PC-9 (cell line): ENCODE measurements at regions not wholly inside any gene's neighbourhood (a gene's known extent, or its start where the extent isn't known, plus 50 kb on each side); places are given as distances from the start of the nearest gene placed in this dataset.

Experiments used
- BruUV-seq: library from RNA; stranded (reverse); fragments of 400-500 nt; replicated peaks from 2 replicates; lab custom pipeline; 2021; lab: Mats Ljungman, UMichigan
- CTCF ChIA-PET: fragments of 300-600 bp; sonication (Branson Sonifier 250); formaldehyde crosslinking; loops from one replicate; lab custom pipeline; 2022; ENCODE audit warnings: antibody characterized with exemption; lab: Charles Lee
- POLR2A ChIA-PET: fragments of 300-600 bp; sonication (Branson Sonifier 250); formaldehyde crosslinking; loops from one replicate; lab custom pipeline; 2022; ENCODE audit warnings: antibody characterized with exemption; ENCODE audit not compliant: unreplicated experiment; lab: Charles Lee
- DNase-seq, 2 experiments: peaks; one replicate each; pipeline versions ENCODE4 v3.0.0 to v3.0.0-alpha.2; 2015 to 2022; ENCODE audit warnings: mixed read lengths in 1 of 2
- H2AFZ ChIP-seq: fragments of 200-600 bp; sonication (generic); 2 replicates; pipeline ENCODE4 v1.8.1; 2017; ENCODE audit warnings: antibody characterized with exemption
- H3F3A ChIP-seq: fragments of 200-600 bp; sonication (generic); 2 replicates; pipeline ENCODE4 v1.8.1; 2017; ENCODE audit warnings: antibody characterized with exemption, mild to moderate bottlenecking, low read depth; ENCODE audit not compliant: insufficient read depth
- H3K27ac ChIP-seq: fragments of 200-600 bp; sonication (generic); 2 replicates; pipeline ENCODE4 v1.6.1; 2016; ENCODE audit warnings: mixed run types
- H3K27me3 ChIP-seq: fragments of 200-600 bp; sonication (generic); 2 replicates; pipeline ENCODE4 v1.6.1; 2016; ENCODE audit warnings: low read depth, mixed run types; ENCODE audit not compliant: insufficient read depth
- H3K36me3 ChIP-seq: fragments of 200-600 bp; sonication (generic); 2 replicates; pipeline ENCODE4 v1.6.1; 2016; ENCODE audit warnings: low read depth, mixed run types
- H3K4me1 ChIP-seq: fragments of 200-600 bp; sonication (generic); replicated peaks from 2 replicates; pipeline ENCODE4 v1.6.1; 2016; ENCODE audit warnings: mixed run types; ENCODE audit not compliant: insufficient read depth
- H3K4me2 ChIP-seq: fragments of 200-600 bp; sonication (generic); 2 replicates; pipeline ENCODE4 v1.6.1; 2017; ENCODE audit warnings: mixed run types
- H3K4me3 ChIP-seq: fragments of 200-600 bp; sonication (generic); 2 replicates; pipeline ENCODE4 v1.6.1; 2016; ENCODE audit warnings: mixed run types
- H3K79me2 ChIP-seq: fragments of 200-600 bp; sonication (generic); 2 replicates; pipeline ENCODE4 v1.6.1; 2017; ENCODE audit warnings: low read depth, mixed run types
- H3K9me2 ChIP-seq: fragments of 200-600 bp; sonication (generic); 2 replicates; pipeline ENCODE4 v1.8.1; 2017; ENCODE audit warnings: mild to moderate bottlenecking; ENCODE audit not compliant: insufficient read depth
- H3K9me3 ChIP-seq: fragments of 200-600 bp; sonication (generic); 2 replicates; pipeline ENCODE4 v1.8.1; 2016; ENCODE audit warnings: low read depth; ENCODE audit not compliant: insufficient read depth
- H4K20me1 ChIP-seq: fragments of 200-600 bp; sonication (generic); 2 replicates; pipeline ENCODE4 v1.8.1; 2017; ENCODE audit not compliant: insufficient read depth
- EZH2 ChIP-seq: fragments of 200-600 bp; sonication (generic); IDR thresholded peaks from 2 replicates; pipeline ENCODE4 v1.8.0; 2017; ENCODE audit warnings: antibody characterized with exemption, low read depth
- intact Hi-C: fragments of 100-400 bp; cut with micrococcal nuclease; formaldehyde crosslinking; loops from one replicate; pipeline ENCODE4 v1.10.0; 2022; ENCODE audit not compliant: unreplicated experiment
- TF ChIP-seq, protein P1 (sequence below): fragments of 200-600 bp; sonication (generic); conservative IDR thresholded peaks from 2 replicates; pipeline ENCODE4 v1.6.1; 2017; ENCODE audit warnings: mixed run types, antibody characterized with exemption, mild to moderate bottlenecking, moderate library complexity

DNA sequence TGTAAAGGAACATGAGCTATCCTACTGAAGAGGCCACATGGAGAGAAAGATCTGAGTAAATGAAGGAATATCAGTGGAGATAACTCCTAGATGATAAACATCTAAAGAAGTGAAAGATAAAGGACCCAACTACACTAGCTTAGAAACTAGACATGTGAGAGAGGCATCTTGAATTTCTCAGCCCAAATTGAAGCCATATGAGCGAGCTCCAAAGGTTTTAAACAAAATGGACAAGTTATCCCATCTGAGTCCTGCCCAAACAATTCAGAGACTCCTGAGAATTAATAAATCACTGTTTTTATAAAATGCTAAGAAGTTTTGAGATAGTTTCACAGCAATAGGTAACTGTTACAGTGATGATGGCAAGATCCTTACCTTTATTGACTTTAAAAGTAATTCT lies 438.9 kb downstream of the NAV3 start:
- Histone ChIP-seq H3F3A (no peaks in the 10 kb centered on the region), H3K79me2 (no peaks in the 10 kb centered on the region), H3K9me3 (no peaks in the 10 kb centered on the region), H4K20me1 (no peaks in the 10 kb centered on the region), H3K9me2 (peaks cover 5% of the 10 kb centered on the region; the same call in 1 of the 2 replicates), H3K27ac (no peak overlapping the region), H2AFZ (no peak overlapping the region), H3K27me3 (no peaks in the 10 kb centered on the region), H3K4me2 (no peak overlapping the region), H3K4me1 (no peaks in the 10 kb centered on the region), H3K36me3 (no peaks in the 10 kb centered on the region), H3K4me3 (no peak overlapping the region)
- no peak for TF ChIP-seq EZH2
- TF ChIP-seq, protein P1, sequence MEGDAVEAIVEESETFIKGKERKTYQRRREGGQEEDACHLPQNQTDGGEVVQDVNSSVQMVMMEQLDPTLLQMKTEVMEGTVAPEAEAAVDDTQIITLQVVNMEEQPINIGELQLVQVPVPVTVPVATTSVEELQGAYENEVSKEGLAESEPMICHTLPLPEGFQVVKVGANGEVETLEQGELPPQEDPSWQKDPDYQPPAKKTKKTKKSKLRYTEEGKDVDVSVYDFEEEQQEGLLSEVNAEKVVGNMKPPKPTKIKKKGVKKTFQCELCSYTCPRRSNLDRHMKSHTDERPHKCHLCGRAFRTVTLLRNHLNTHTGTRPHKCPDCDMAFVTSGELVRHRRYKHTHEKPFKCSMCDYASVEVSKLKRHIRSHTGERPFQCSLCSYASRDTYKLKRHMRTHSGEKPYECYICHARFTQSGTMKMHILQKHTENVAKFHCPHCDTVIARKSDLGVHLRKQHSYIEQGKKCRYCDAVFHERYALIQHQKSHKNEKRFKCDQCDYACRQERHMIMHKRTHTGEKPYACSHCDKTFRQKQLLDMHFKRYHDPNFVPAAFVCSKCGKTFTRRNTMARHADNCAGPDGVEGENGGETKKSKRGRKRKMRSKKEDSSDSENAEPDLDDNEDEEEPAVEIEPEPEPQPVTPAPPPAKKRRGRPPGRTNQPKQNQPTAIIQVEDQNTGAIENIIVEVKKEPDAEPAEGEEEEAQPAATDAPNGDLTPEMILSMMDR: no peak
- POLR2A ChIA-PET: no interaction called here
- intact Hi-C loops: no loop called here
- DNase-seq: no peak
- no TSS peak for BruUV-seq
- CTCF ChIA-PET: no interaction called here

DNA sequence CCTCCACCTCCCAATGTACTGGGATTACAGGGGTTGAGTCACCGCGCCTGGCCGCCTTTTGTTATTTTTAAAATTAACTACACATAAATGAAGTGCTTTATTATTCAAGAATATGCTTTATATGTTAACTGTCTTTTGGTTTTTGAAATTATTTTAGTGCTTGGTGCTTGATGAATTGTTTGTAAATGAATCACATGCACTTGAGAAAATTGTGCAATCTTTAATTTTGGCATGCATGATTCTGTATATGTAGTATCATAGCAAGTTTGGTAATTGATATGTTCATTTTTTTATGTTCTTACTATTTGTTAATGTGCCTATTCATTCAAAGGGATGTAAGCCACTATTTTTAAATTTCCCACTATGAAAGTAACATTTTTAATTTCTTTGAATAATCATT lies 440.9 kb downstream of the NAV3 start:
- intact Hi-C loops: no loop called here
- Histone ChIP-seq H3K4me2 (no peak overlapping the region), H3K79me2 (no peaks in the 10 kb centered on the region), H3K9me3 (no peaks in the 10 kb centered on the region), H3F3A (no peaks in the 10 kb centered on the region), H3K27me3 (no peaks in the 10 kb centered on the region), H3K36me3 (no peaks in the 10 kb centered on the region), H3K9me2 (peaks cover 5% of the 10 kb centered on the region; the same call in 1 of the 2 replicates), H2AFZ (no peak overlapping the region), H3K27ac (no peak overlapping the region), H3K4me1 (no peaks in the 10 kb centered on the region), H3K4me3 (no peak overlapping the region), H4K20me1 (no peaks in the 10 kb centered on the region)
- POLR2A ChIA-PET: no interaction called here
- no peak for TF ChIP-seq EZH2
- TF ChIP-seq, protein P1: no peak
- BruUV-seq: no TSS peak
- DNase-seq: no peak
- CTCF ChIA-PET: no interaction called here

DNA sequence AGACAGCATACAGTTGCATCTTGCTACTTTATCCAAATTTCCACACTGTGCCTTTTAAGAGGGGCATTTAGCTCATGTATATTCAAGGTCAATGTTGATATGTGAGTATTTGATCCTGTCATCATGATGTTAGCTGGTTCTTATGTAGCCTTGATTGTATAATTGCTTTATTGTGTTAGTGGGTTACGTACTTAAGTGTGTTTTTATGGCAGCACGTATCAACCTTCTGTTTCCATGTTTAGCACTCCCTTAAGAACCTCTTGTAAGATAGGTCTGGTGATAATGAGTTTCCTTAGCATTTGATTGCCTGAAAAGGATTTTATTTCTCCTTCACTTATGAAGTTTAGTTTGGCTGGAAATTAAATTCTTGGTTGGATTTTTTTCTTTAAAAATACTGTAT lies 445.2 kb downstream of the NAV3 start:
- Histone ChIP-seq H3K4me1 (no peaks in the 10 kb centered on the region), H4K20me1 (no peaks in the 10 kb centered on the region), H3K27ac (no peak overlapping the region), H3K36me3 (no peaks in the 10 kb centered on the region), H3K79me2 (no peaks in the 10 kb centered on the region), H3K9me2 (no peaks in the 10 kb centered on the region), H3K27me3 (no peaks in the 10 kb centered on the region), H3K9me3 (no peaks in the 10 kb centered on the region), H3K4me2 (no peak overlapping the region), H3K4me3 (no peak overlapping the region), H3F3A (no peaks in the 10 kb centered on the region), H2AFZ (no peak overlapping the region)
- TF ChIP-seq EZH2: no peak
- TF ChIP-seq, protein P1: no peak
- no TSS peak for BruUV-seq
- ChIA-PET CTCF (no interaction called here), POLR2A (no interaction called here)
- intact Hi-C loops: no loop called here
- DNase-seq: no peak
